ENCODE measurements at regions not wholly inside any gene's neighbourhood (a gene's known extent, or its start where the extent isn't known, plus 50 kb on each side); places are given as distances from the start of the nearest gene placed in this dataset.

DNA sequence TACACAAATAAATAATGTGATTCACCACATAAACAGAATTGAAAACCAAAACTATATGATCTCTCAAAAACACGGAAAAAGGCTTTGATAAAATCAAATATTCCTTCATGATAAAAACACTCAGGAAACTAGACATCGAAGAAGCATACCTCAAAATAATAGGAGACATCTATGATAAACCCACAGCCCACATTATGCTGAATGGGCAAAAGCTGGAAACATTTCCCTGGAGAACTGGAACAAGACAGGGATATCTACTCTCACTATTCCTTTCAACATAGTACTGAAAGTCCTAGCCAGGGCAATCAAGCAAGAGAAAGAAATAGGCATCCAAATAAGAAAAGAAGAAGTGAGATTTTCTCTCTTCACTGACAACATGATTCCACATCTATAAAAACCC lies 371.5 kb upstream of the ATXN7L3B start:
- H3K23ac ChIP-seq (ENCODE audit: insufficient read length, low read depth, low read length), result no peak overlapping the region
- no peak overlapping the region for H2BK120ac ChIP-seq (ENCODE audit: low read depth, low read length, poor library complexity, severe bottlenecking)
- H3K9ac ChIP-seq (ENCODE audit: extremely low read depth, insufficient read length, low read length), result no peak overlapping the region
- no peaks in the 10 kb centered on the region for H3K4me1 ChIP-seq (ENCODE audit: insufficient read depth, low read length)
- no peak overlapping the region for H3K27ac ChIP-seq (ENCODE audit: insufficient read length, low read depth, low read length)
- no peaks in the 10 kb centered on the region for H3K23me2 ChIP-seq (ENCODE audit: insufficient read length, low read depth, low read length, poor library complexity, severe bottlenecking)
- H2BK20ac ChIP-seq (ENCODE audit: low read depth, low read length, poor library complexity, severe bottlenecking), result no peak overlapping the region
- Mint-ChIP-seq H3K4me3 (no peak overlapping the region), H3K9me3 (no peaks in the 10 kb centered on the region; a peak in 1 of 5 replicates), H3K27ac (no peak overlapping the region), H3K27me3 (ENCODE audit: low read depth) (no peaks in the 10 kb centered on the region; the same call in 1 of the 2 replicates), H3K36me3 (ENCODE audit: insufficient read depth in 1 of 3, low read depth in 3 of 3) (no peaks in the 10 kb centered on the region), H3K4me1 (no peaks in the 10 kb centered on the region)
- H4K91ac ChIP-seq (ENCODE audit: insufficient read length, low read depth, low read length), result no peak overlapping the region
- no peaks in the 10 kb centered on the region for H4K20me1 ChIP-seq (ENCODE audit: control insufficient read depth, insufficient read depth, insufficient read length)
- H4K5ac ChIP-seq (ENCODE audit: insufficient read length, low read depth, low read length), result no peak overlapping the region
- no peak overlapping the region for H3K4ac ChIP-seq (ENCODE audit: low read depth, low read length)
- no peak overlapping the region for H4K8ac ChIP-seq (replicated peaks; ENCODE audit: insufficient read length, low read depth, low read length)
- no peak overlapping the region for H2AFZ ChIP-seq (ENCODE audit: low read length)
- no peak for DNase-seq
- H3K14ac ChIP-seq (ENCODE audit: insufficient read depth, low read length), result no peak overlapping the region
- H3K79me2 ChIP-seq (ENCODE audit: insufficient read depth, low read length), result no peaks in the 10 kb centered on the region
- H2AK5ac ChIP-seq (ENCODE audit: insufficient read length, low read length), result no peak overlapping the region
- no CpG with 5 or more reads among the region's 2 CpGs for WGBS (ENCODE audit: extremely low coverage, insufficient read length, low lambda C conversion rate)
- no peak overlapping the region for H2BK15ac ChIP-seq (ENCODE audit: low read depth, low read length)
- H3K27me3 ChIP-seq (ENCODE audit: insufficient read depth, low read length), result no peaks in the 10 kb centered on the region
- H3T11ph ChIP-seq (ENCODE audit: low read length), result no peak overlapping the region
- no peak overlapping the region for H2BK12ac ChIP-seq (ENCODE audit: insufficient read length, low read depth, low read length)
- H2BK5ac ChIP-seq (ENCODE audit: insufficient read length, low read length), result no peak overlapping the region
- H3K56ac ChIP-seq (ENCODE audit: insufficient read length, low read depth, low read length), result no peak overlapping the region
- no peaks in the 10 kb centered on the region for H3K79me1 ChIP-seq (ENCODE audit: insufficient read depth, low read depth, low read length, poor library complexity, severe bottlenecking)
- no peak overlapping the region for H3K4me2 ChIP-seq (ENCODE audit: insufficient read depth, insufficient read length, low read length)
- no peak overlapping the region for H3K18ac ChIP-seq (ENCODE audit: insufficient read length, low read depth, low read length)
- TF ChIP-seq, protein P1, sequence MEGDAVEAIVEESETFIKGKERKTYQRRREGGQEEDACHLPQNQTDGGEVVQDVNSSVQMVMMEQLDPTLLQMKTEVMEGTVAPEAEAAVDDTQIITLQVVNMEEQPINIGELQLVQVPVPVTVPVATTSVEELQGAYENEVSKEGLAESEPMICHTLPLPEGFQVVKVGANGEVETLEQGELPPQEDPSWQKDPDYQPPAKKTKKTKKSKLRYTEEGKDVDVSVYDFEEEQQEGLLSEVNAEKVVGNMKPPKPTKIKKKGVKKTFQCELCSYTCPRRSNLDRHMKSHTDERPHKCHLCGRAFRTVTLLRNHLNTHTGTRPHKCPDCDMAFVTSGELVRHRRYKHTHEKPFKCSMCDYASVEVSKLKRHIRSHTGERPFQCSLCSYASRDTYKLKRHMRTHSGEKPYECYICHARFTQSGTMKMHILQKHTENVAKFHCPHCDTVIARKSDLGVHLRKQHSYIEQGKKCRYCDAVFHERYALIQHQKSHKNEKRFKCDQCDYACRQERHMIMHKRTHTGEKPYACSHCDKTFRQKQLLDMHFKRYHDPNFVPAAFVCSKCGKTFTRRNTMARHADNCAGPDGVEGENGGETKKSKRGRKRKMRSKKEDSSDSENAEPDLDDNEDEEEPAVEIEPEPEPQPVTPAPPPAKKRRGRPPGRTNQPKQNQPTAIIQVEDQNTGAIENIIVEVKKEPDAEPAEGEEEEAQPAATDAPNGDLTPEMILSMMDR (conservative IDR thresholded peaks at IDR 0.05), result no peak
- H3K9me3 ChIP-seq (ENCODE audit: control insufficient read depth, low read depth, low read length), result no peaks in the 10 kb centered on the region

All from H9 (cell line).